ENCODE measurements at regions not wholly inside any gene's neighbourhood (a gene's known extent, or its start where the extent isn't known, plus 50 kb on each side); places are given as distances from the start of the nearest gene placed in this dataset.

DNA sequence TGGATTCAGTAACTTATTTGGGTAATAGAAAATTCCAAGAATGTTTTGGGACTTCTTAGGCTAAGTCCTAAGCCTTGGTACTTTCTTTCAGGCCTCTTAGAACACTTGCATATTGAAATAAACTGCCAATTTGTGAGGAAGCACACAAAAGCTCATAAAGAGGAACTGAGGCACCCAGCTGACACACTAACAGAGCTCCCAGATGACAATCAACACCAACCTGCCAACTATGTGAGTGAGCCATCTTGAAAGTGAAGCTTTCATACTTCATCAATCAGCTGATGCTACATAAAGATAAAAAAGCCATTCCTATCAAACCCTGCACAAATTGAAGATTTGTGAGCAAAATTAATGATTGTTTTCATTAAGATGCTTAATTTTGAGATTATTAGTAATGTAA lies 832.5 kb upstream of the EPHA7 start:
- Histone ChIP-seq H3K9ac (ENCODE audit: low read length) (no peak overlapping the region), H3K36me3 (replicated peaks; ENCODE audit: low read depth, low read length) (no peaks in the 10 kb centered on the region), H2AFZ (ENCODE audit: low read depth, low read length) (no peak overlapping the region), H3K27me3 (ENCODE audit: low read depth, low read length) (no peaks in the 10 kb centered on the region), H3K27ac (ENCODE audit: low read length) (no peak overlapping the region), H4K20me1 (ENCODE audit: insufficient read depth, low read length) (no peaks in the 10 kb centered on the region), H3K4me3 (ENCODE audit: low read length) (no peak overlapping the region), H3K9me3 (ENCODE audit: insufficient read depth, low read length) (no peaks in the 10 kb centered on the region), H3K79me2 (ENCODE audit: low read length) (no peaks in the 10 kb centered on the region), H3K4me1 (ENCODE audit: low read length) (peaks cover 7% of the 10 kb centered on the region; the same call in 1 of the 2 replicates), H3K4me2 (ENCODE audit: low read length) (no peak overlapping the region)
- no peak for TF ChIP-seq EZH2phosphoT487 (IDR thresholded peaks at IDR 0.05; ENCODE audit: low read depth)
- TF ChIP-seq CTCF (IDR thresholded peaks at IDR 0.05; ENCODE audit: low read depth, low read length): no peak

DNA sequence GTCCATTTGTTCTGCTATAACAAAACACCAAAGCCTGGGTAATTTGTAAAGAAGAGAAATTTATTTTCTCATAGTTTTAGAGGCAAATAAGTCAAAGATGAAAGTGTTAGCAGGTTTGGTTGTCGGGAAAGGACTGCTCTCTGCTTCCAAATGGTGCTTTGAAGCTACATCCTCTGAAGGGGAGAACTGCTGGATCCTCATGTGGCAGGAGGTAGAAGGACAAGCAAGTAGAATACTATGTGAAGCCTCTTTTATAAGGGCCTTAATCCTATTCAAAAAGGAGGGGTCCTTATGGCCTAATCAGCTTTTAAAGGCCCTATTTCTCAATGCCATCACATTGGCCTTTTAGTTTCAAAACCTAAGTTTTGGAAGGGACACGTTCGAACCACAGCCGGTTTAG lies 826.0 kb upstream of the EPHA7 start:
- Histone ChIP-seq H3K9ac (ENCODE audit: low read length) (no peak overlapping the region), H3K4me2 (ENCODE audit: low read length) (no peak overlapping the region), H3K79me2 (ENCODE audit: low read length) (no peaks in the 10 kb centered on the region), H2AFZ (ENCODE audit: low read depth, low read length) (no peak overlapping the region), H4K20me1 (ENCODE audit: insufficient read depth, low read length) (no peaks in the 10 kb centered on the region), H3K4me3 (ENCODE audit: low read length) (no peak overlapping the region), H3K27me3 (ENCODE audit: low read depth, low read length) (no peaks in the 10 kb centered on the region), H3K27ac (ENCODE audit: low read length) (no peak overlapping the region), H3K9me3 (ENCODE audit: insufficient read depth, low read length) (no peaks in the 10 kb centered on the region), H3K4me1 (ENCODE audit: low read length) (no peaks in the 10 kb centered on the region), H3K36me3 (replicated peaks; ENCODE audit: low read depth, low read length) (no peaks in the 10 kb centered on the region)
- no peak for TF ChIP-seq CTCF (IDR thresholded peaks at IDR 0.05; ENCODE audit: low read depth, low read length)

- no peaks in the 10 kb centered on the region for H3K9me3 ChIP-seq (ENCODE audit: insufficient read depth, low read length)
- H3K79me2 ChIP-seq (ENCODE audit: low read length): no peaks in the 10 kb centered on the region
- no peak overlapping the region; the same call in 1 of the 2 replicates for H3K9ac ChIP-seq (ENCODE audit: low read length)
- H3K27ac ChIP-seq (ENCODE audit: low read length): no peak overlapping the region
- no peaks in the 10 kb centered on the region for H4K20me1 ChIP-seq (ENCODE audit: insufficient read depth, low read length)
- no peaks in the 10 kb centered on the region for H3K36me3 ChIP-seq (replicated peaks; ENCODE audit: low read depth, low read length)
- peak overlapping the region; percentile 58 for H3K4me2 ChIP-seq (ENCODE audit: low read length)
- TF ChIP-seq CTCF (IDR thresholded peaks at IDR 0.05; ENCODE audit: low read depth, low read length) (no peak), EZH2phosphoT487 (IDR thresholded peaks at IDR 0.05; ENCODE audit: low read depth) (no peak)
- no peak overlapping the region; the same call in 1 of the 2 replicates for H2AFZ ChIP-seq (ENCODE audit: low read depth, low read length)
- no peak overlapping the region; the same call in 1 of the 2 replicates for H3K4me3 ChIP-seq (ENCODE audit: low read length)
- peaks cover 11% of the 10 kb centered on the region for H3K4me1 ChIP-seq (ENCODE audit: low read length)
- no peaks in the 10 kb centered on the region for H3K27me3 ChIP-seq (ENCODE audit: low read depth, low read length)
Observed at GRCh38 chr6:94238868-94239267, 819.5 kb upstream of the EPHA7 start.

- TF ChIP-seq CTCF (IDR thresholded peaks at IDR 0.05; ENCODE audit: low read depth, low read length) (no peak), EZH2phosphoT487 (IDR thresholded peaks at IDR 0.05; ENCODE audit: low read depth) (no peak)
- Histone ChIP-seq H3K4me3 (ENCODE audit: low read length) (no peak overlapping the region), H3K27me3 (ENCODE audit: low read depth, low read length) (no peaks in the 10 kb centered on the region), H3K27ac (ENCODE audit: low read length) (no peak overlapping the region), H3K36me3 (replicated peaks; ENCODE audit: low read depth, low read length) (no peaks in the 10 kb centered on the region), H3K9ac (ENCODE audit: low read length) (no peak overlapping the region), H3K4me1 (ENCODE audit: low read length) (no peaks in the 10 kb centered on the region), H3K9me3 (ENCODE audit: insufficient read depth, low read length) (no peaks in the 10 kb centered on the region), H3K79me2 (ENCODE audit: low read length) (no peaks in the 10 kb centered on the region), H2AFZ (ENCODE audit: low read depth, low read length) (no peak overlapping the region), H4K20me1 (ENCODE audit: insufficient read depth, low read length) (no peaks in the 10 kb centered on the region), H3K4me2 (ENCODE audit: low read length) (no peak overlapping the region)
Observed at GRCh38 chr6:94227741-94228140, 808.4 kb upstream of the EPHA7 start.

Data from OCI-LY3 (cell line).